Neuron (in vitro differentiated cells): ENCODE measurements at regions not wholly inside any gene's neighbourhood (a gene's known extent, or its start where the extent isn't known, plus 50 kb on each side); places are given as distances from the start of the nearest gene placed in this dataset.
"Not testable (repeated sequence)": the region's sequence is repeated elsewhere in the genome, so short reads cannot be mapped to it uniquely, and the experiment has no call there.

Source experiments
- H2AFZ ChIP-seq: one replicate; pipeline ENCODE4 v1.6.1; 2013; ENCODE audit warnings: low read depth, mild to moderate bottlenecking, inconsistent platforms, low read length, moderate library complexity
- H3K27me3 ChIP-seq: one replicate; pipeline ENCODE4 v1.6.1; 2013; ENCODE audit warnings: low read length; ENCODE audit not compliant: insufficient read depth
- H3K36me3 ChIP-seq: one replicate; pipeline ENCODE4 v1.6.1; 2013; ENCODE audit warnings: low read length; ENCODE audit not compliant: insufficient read depth
- H3K4me1 ChIP-seq: one replicate; pipeline ENCODE4 v1.6.1; 2013; ENCODE audit warnings: low read length; ENCODE audit not compliant: insufficient read depth
- H3K4me3 ChIP-seq: 2 replicates; pipeline ENCODE4 v1.5.1; 2013; ENCODE audit warnings: mild to moderate bottlenecking, low read length, moderate library complexity
- H3K9me3 ChIP-seq: one replicate; pipeline ENCODE4 v1.6.1; 2013; ENCODE audit warnings: low read length

DNA sequence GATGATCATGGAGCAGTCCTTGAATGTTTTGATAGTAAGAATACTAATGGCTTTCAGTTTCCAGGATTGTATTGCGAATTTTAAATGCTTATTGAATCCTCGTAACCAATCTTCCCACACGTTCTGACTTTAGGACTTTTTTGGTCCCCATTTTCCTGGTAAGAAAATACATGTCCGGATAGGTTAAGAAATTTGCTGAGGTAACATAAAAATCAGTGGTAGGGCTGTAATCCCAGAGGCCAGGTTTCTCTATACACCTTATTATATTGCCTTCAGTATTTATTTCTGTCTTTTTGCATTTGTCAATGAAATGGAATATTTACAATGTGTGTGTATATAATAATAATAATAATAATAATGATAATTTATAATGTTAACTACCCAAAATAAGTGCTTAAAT, 603.2 kb downstream of the TMEM182 start:
- H3K9me3 ChIP-seq: no peaks in the 10 kb centered on the region
- H3K27me3 ChIP-seq: no peaks in the 10 kb centered on the region
- no peak overlapping the region for H2AFZ ChIP-seq
- no peaks in the 10 kb centered on the region for H3K36me3 ChIP-seq
- H3K4me1 ChIP-seq: no peaks in the 10 kb centered on the region
- H3K4me3 ChIP-seq: no peak overlapping the region

DNA sequence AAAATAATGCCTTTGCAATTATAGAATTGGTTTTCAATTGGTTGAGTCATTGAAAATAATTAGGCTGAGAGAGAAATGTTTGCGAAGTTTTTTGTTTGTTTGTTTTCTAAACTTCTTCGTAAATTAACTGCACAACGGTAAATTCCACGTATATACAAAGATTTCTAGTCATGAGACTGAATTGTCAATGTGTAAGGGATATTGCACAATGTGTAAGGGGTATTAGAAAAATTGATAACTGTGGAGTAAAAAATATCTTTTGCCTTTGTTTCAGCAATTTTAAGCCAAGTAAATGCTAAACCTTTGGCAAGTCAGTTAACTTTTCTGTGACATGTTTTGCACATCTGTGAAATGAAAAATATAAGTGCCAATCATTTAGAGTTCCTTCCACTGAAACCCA, 606.0 kb downstream of the TMEM182 start:
- Histone ChIP-seq H3K36me3 (no peaks in the 10 kb centered on the region), H2AFZ (no peak overlapping the region), H3K9me3 (no peaks in the 10 kb centered on the region), H3K4me1 (no peaks in the 10 kb centered on the region), H3K27me3 (no peaks in the 10 kb centered on the region), H3K4me3 (no peak overlapping the region)

- Histone ChIP-seq H3K36me3 (no peaks in the 10 kb centered on the region), H3K4me3 (no peak overlapping the region), H3K4me1 (no peaks in the 10 kb centered on the region), H3K9me3 (no peaks in the 10 kb centered on the region), H2AFZ (no peak overlapping the region), H3K27me3 (no peaks in the 10 kb centered on the region)
Observed at GRCh38 chr2:103383541-103383940, 621.7 kb downstream of the TMEM182 start.

DNA sequence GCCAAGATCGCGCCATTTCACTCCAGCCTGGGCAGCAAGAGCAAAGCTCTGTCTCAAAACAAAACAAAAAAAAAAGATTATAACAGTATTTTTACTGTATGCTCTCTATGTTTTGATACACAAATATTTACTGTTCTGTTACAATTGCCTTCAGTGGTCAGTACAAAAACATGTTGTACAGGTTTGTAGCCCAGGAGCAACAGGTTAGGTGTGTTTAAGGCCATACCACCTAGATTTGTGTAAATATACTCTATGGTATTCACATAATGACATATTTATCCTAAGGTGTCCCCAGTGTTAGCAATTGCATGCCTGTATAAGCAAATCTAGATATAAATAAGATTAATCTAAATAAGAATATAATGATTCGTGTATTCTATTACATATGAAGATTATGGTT, 625.0 kb downstream of the TMEM182 start:
- Histone ChIP-seq H2AFZ (no peak overlapping the region), H3K9me3 (no peaks in the 10 kb centered on the region), H3K4me1 (no peaks in the 10 kb centered on the region), H3K27me3 (no peaks in the 10 kb centered on the region), H3K36me3 (no peaks in the 10 kb centered on the region), H3K4me3 (no peak overlapping the region)

- no peaks in the 10 kb centered on the region for H3K9me3 ChIP-seq
- H3K4me1 ChIP-seq: no peaks in the 10 kb centered on the region
- H2AFZ ChIP-seq: no peak overlapping the region
- H3K36me3 ChIP-seq: no peaks in the 10 kb centered on the region
- H3K4me3 ChIP-seq: no peak overlapping the region
- no peaks in the 10 kb centered on the region for H3K27me3 ChIP-seq
Observed at GRCh38 chr2:103387888-103388287, 626.1 kb downstream of the TMEM182 start.

DNA sequence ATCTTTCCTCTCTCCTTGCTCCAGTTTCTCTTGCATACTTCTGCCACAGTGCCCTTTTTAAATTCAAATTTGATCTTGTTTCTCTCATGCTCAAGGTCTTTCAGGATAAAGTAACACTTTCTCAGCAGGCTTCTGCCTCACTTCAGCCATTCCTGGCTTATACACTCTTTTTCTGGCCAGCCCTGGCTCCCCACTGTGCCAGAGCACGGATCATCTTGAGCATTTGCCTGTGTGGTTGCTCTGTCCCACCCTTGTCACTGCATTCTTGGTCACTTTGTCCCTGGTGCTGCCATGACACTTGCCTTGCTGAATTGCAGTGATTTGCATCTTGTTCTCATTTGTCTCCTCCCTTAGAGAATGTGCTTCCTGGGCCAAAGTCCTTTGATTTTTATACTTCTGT, 634.3 kb downstream of the TMEM182 start:
- Histone ChIP-seq H3K36me3 (no peaks in the 10 kb centered on the region), H3K4me1 (peaks cover 16% of the 10 kb centered on the region), H2AFZ (peak overlapping the region; percentile 24), H3K27me3 (no peaks in the 10 kb centered on the region), H3K4me3 (no peak overlapping the region), H3K9me3 (no peaks in the 10 kb centered on the region)

DNA sequence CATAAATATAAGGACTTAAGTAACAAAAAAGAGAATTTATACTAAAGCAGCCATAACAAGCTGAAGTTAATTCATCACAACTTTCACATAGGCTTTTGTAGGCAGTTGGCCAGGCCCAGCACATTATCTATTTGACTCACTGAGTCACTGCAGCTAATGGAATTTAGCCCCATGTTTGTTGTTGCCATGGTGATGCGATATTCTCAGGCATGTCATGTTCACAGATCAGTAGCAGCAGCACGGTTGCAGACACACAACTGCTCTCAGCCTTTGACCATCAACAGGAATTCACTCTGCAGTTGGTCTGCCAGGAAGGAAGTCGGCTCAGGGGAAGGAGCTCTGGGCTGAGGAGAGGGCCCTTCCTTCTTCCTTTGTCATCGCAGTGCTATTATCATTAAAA, 639.8 kb downstream of the TMEM182 start:
- Histone ChIP-seq H3K27me3 (no peaks in the 10 kb centered on the region), H3K36me3 (no peaks in the 10 kb centered on the region)

GRCh38 chr2:103402336-103402735, 640.5 kb downstream of the TMEM182 start:
- Histone ChIP-seq H3K27me3 (no peaks in the 10 kb centered on the region), H2AFZ (no peak overlapping the region), H3K4me3 (no peak overlapping the region)

More for the DNA sequence above, 639.8 kb downstream of the TMEM182 start:
- H3K9me3 ChIP-seq: no peaks in the 10 kb centered on the region
- peaks cover 41% of the 10 kb centered on the region for H3K4me1 ChIP-seq
- no peak overlapping the region for H3K4me3 ChIP-seq
- H2AFZ ChIP-seq: no peak overlapping the region

GRCh38 chr2:103402944-103403343, 641.1 kb downstream of the TMEM182 start:
- H3K9me3 ChIP-seq: no peaks in the 10 kb centered on the region
- H3K4me3 ChIP-seq: no peak overlapping the region
- H2AFZ ChIP-seq: no peak overlapping the region
- H3K36me3 ChIP-seq: no peaks in the 10 kb centered on the region
- no peaks in the 10 kb centered on the region for H3K27me3 ChIP-seq
- peaks cover 41% of the 10 kb centered on the region for H3K4me1 ChIP-seq

More at GRCh38 chr2:103402336-103402735, 640.5 kb downstream of the TMEM182 start:
- Histone ChIP-seq H3K36me3 (no peaks in the 10 kb centered on the region), H3K9me3 (no peaks in the 10 kb centered on the region), H3K4me1 (peaks cover 41% of the 10 kb centered on the region)

- not testable (repeated sequence) for H3K9me3 ChIP-seq, H3K36me3 ChIP-seq, H3K27me3 ChIP-seq, H2AFZ ChIP-seq, H3K4me3 ChIP-seq
- peaks cover 41% of the 10 kb centered on the region for H3K4me1 ChIP-seq
Observed at GRCh38 chr2:103403388-103403787, 641.6 kb downstream of the TMEM182 start.

DNA sequence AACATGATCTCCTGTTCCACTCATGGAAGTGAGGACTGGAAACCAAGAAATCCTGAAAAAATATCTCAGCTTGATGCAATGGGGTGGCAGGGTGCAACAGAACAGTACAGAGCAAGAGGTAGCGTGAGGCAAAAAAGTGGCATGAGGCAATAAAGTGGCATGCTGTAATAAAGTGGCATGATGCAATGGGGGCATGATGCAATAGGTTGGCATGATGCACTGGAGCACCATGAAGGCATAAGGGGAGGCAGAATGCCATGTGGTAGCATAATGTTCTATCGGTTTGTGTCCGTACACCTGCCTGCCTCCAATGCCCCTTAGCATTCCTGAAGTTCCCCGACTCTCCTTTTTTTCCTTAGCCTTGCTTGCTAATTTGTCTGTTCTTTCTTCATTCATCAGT, 648.4 kb downstream of the TMEM182 start:
- no peaks in the 10 kb centered on the region for H3K27me3 ChIP-seq
- H3K4me3 ChIP-seq: no peak overlapping the region
- no peaks in the 10 kb centered on the region for H3K4me1 ChIP-seq
- no peaks in the 10 kb centered on the region for H3K36me3 ChIP-seq
- peaks cover 3% of the 10 kb centered on the region for H3K9me3 ChIP-seq
- H2AFZ ChIP-seq: no peak overlapping the region

- no peak overlapping the region for H3K4me3 ChIP-seq
- no peaks in the 10 kb centered on the region for H3K36me3 ChIP-seq
- no peak overlapping the region for H2AFZ ChIP-seq
- no peaks in the 10 kb centered on the region for H3K27me3 ChIP-seq
- H3K9me3 ChIP-seq: no peaks in the 10 kb centered on the region
- H3K4me1 ChIP-seq: no peaks in the 10 kb centered on the region
Observed at GRCh38 chr2:103419506-103419905, 657.7 kb downstream of the TMEM182 start.

- no peaks in the 10 kb centered on the region for H3K36me3 ChIP-seq
- no peak overlapping the region for H3K4me3 ChIP-seq
- H3K9me3 ChIP-seq: no peaks in the 10 kb centered on the region
- no peak overlapping the region for H2AFZ ChIP-seq
- no peaks in the 10 kb centered on the region for H3K4me1 ChIP-seq
- no peaks in the 10 kb centered on the region for H3K27me3 ChIP-seq
Observed at GRCh38 chr2:103423100-103423499, 661.3 kb downstream of the TMEM182 start.

DNA sequence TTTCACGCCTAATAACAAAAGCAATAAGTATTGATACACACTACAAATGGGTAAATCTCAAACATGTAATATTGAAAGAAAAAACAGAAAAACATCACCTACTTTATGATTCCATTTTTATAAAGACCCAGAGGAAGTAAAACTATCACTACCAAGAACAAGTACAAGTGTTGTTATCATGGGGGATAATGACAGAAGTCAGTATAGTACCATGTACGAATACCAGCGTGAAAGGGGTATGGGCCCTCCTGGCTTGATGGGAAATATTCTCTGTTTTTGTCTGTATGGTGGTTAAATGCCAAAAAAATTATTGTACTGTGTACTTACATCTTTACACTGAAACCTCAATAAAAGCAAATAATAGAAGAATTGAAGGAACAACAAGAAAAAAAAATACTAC, 665.7 kb downstream of the TMEM182 start:
- no peaks in the 10 kb centered on the region for H3K4me1 ChIP-seq
- H2AFZ ChIP-seq: no peak overlapping the region
- H3K4me3 ChIP-seq: no peak overlapping the region
- peaks cover 3% of the 10 kb centered on the region for H3K9me3 ChIP-seq
- no peaks in the 10 kb centered on the region for H3K36me3 ChIP-seq
- H3K27me3 ChIP-seq: no peaks in the 10 kb centered on the region
